ENCODE measurements at regions not wholly inside any gene's neighbourhood (a gene's known extent, or its start where the extent isn't known, plus 50 kb on each side); places are given as distances from the start of the nearest gene placed in this dataset.

DNA sequence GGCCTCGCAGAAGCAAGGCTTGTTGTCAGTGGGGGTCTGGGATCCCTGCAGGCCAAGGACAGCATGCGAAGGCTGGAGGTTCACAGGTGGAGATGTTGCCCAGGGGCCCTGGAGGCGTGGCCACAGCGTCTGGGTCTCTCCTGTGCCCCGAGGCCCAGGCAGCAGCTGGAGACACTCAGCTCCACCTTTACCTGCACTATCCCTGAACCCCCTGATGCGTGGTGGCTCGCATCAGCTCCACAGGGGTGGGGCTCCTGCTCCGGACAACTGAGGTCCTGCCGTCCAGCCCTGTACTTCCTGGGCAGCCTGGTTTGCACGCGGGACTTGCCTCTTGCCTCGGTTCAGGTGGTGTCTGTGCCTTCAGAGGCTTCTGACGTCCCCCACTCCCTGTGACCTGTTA, 54.6 kb upstream of the ZNF32 start:
- intact Hi-C loops (cut with micrococcal nuclease): no loop called here
- Mint-ChIP-seq H3K27me3 (no peaks in the 10 kb centered on the region), H3K9me3 (peaks cover 2% of the 10 kb centered on the region), H3K36me3 (ENCODE audit: low read depth) (no peaks in the 10 kb centered on the region), H3K4me3 (no peak overlapping the region), H3K27ac (no peak overlapping the region), H3K4me1 (no peaks in the 10 kb centered on the region)
- ChIA-PET CTCF (no interaction called here), POLR2A (no interaction called here)
- TF ChIP-seq, protein P1, sequence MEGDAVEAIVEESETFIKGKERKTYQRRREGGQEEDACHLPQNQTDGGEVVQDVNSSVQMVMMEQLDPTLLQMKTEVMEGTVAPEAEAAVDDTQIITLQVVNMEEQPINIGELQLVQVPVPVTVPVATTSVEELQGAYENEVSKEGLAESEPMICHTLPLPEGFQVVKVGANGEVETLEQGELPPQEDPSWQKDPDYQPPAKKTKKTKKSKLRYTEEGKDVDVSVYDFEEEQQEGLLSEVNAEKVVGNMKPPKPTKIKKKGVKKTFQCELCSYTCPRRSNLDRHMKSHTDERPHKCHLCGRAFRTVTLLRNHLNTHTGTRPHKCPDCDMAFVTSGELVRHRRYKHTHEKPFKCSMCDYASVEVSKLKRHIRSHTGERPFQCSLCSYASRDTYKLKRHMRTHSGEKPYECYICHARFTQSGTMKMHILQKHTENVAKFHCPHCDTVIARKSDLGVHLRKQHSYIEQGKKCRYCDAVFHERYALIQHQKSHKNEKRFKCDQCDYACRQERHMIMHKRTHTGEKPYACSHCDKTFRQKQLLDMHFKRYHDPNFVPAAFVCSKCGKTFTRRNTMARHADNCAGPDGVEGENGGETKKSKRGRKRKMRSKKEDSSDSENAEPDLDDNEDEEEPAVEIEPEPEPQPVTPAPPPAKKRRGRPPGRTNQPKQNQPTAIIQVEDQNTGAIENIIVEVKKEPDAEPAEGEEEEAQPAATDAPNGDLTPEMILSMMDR (IDR thresholded peaks at IDR 0.05): no peak
- DNase-seq (no peak), ATAC-seq (ENCODE audit: low read depth) (no peak)

DNA sequence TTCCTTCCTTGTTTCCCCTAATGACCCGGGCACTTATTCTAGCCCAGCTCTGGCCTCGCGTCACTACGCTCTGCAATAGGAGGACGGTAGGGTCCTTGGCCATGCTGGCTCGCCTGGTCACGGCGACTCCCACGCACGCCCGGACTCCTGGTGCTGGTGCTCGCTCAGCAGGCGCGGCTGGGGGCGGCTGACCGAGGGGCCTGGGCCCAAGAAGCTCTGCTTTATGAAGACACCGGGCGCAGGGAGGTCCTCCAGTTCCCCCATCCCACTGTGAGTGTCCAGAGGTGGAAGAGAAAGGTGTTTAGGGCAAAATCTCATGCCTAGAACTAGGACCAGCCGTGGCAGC, 54.2 kb upstream of the ZNF32 start:
- no peak for DNase-seq
- no peaks in the 10 kb centered on the region for H3K4me1 Mint-ChIP-seq
- no peaks in the 10 kb centered on the region for H3K36me3 Mint-ChIP-seq (ENCODE audit: low read depth)
- no peaks in the 10 kb centered on the region for H3K27me3 Mint-ChIP-seq
- H3K4me3 Mint-ChIP-seq: no peak overlapping the region
- H3K9me3 Mint-ChIP-seq: peaks cover 2% of the 10 kb centered on the region
- POLR2A ChIA-PET: no interaction called here
- CTCF ChIA-PET: no interaction called here
- TF ChIP-seq, protein P1 (IDR thresholded peaks at IDR 0.05): no peak
- no peak for ATAC-seq (ENCODE audit: low read depth)
- intact Hi-C loops (cut with micrococcal nuclease): no loop called here
- no peak overlapping the region for H3K27ac Mint-ChIP-seq

DNA sequence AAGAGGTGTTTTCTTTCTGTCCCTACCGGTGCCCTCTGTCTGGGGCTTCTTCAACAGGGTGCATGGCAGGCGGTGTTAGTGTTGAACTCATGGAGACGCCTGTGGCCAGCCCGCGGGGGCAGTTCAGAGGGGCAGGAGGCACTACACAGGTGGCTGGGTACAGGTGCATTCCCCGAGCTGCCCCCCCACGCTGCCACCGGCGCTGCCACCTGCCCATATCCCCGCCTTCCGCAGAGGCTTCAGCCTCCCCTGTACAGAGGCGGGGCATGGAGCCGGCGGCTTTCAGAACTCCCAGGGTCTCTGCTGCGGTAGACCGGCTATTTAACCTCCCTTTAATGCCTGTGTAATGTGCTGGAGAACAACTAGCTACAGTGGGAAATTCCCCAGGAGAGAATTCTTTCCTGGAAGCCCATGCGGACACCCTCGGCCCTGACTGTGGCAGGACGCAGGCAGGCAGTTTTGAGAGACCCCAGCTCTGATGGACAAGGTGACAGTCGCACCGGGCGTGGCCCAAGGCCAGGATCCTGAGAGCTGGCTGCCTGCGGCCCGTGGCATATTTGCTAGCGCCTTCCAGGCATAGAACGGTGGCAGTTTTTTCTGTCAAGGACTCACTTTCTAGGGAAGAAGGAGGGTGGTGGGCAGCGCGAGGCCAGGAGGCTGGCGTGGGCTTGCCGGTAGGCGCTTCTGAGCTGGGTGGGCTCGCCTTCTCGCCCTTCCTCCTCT, 53.7 kb upstream of the ZNF32 start:
- POLR2A ChIA-PET: no interaction called here
- no peak overlapping the region for H3K4me3 Mint-ChIP-seq
- intact Hi-C loops (cut with micrococcal nuclease): no loop called here

DNA sequence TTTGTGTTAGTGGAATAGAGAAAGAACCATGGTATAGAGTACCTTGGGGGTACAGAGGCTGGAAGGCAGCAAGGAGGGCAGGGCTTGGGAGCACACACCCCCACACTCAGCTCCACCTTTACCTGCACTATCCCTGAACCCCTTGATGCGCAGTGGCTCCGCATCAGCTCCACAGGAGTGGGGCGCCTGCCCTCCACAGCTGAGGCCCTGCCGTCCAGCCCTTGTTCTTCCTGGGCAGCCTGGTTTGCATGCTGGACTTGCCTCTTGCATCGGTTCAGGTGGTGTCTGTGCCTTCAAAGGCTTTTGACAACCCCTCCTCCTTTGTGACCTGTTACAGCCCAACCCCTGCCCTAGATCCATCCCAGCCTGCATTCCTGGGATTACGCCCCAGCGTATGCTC, 52.6 kb upstream of the ZNF32 start:
- no peak overlapping the region for H3K27ac Mint-ChIP-seq
- H3K4me3 Mint-ChIP-seq: no peak overlapping the region
- no peaks in the 10 kb centered on the region for H3K36me3 Mint-ChIP-seq (ENCODE audit: low read depth)
- ChIA-PET CTCF (no interaction called here), POLR2A (no interaction called here)
- TF ChIP-seq, protein P1 (IDR thresholded peaks at IDR 0.05): no peak
- H3K27me3 Mint-ChIP-seq: no peaks in the 10 kb centered on the region
- H3K9me3 Mint-ChIP-seq: no peaks in the 10 kb centered on the region
- no peak for DNase-seq
- intact Hi-C loops (cut with micrococcal nuclease): no loop called here
- H3K4me1 Mint-ChIP-seq: no peaks in the 10 kb centered on the region
- no peak for ATAC-seq (ENCODE audit: low read depth)

More for the DNA sequence above, 53.7 kb upstream of the ZNF32 start:
- TF ChIP-seq, protein P1 (IDR thresholded peaks at IDR 0.05): no peak
- Mint-ChIP-seq H3K27ac (no peak overlapping the region), H3K27me3 (no peaks in the 10 kb centered on the region), H3K4me1 (no peaks in the 10 kb centered on the region), H3K9me3 (peaks cover 2% of the 10 kb centered on the region), H3K36me3 (ENCODE audit: low read depth) (no peaks in the 10 kb centered on the region)
- DNase-seq: no peak
- ATAC-seq (ENCODE audit: low read depth): no peak
- CTCF ChIA-PET: no interaction called here

DNA sequence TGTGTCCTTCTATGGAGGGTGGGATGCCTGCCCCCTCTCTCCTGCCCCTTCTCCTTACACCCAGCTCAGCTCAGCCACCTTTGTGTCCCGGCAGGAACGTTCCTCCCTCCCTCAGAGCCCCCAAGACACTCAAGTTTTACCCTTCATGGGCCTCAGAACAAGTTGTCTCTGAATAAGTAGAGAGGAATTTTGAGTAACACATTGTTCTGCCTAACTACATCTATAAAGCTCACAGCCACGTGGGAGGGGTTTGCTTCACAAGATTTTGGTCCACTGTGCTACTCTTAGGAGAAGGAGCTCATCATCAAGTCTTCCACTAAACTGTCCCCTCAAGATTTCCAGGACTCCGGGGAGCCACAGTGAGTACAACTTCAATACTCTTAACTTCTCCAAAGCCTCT, 51.6 kb upstream of the ZNF32 start:
- no peaks in the 10 kb centered on the region for H3K4me1 Mint-ChIP-seq
- ChIA-PET POLR2A (no interaction called here), CTCF (no interaction called here)
- no peaks in the 10 kb centered on the region for H3K36me3 Mint-ChIP-seq (ENCODE audit: low read depth)
- no peak overlapping the region for H3K27ac Mint-ChIP-seq
- H3K4me3 Mint-ChIP-seq: no peak overlapping the region
- DNase-seq (no peak), ATAC-seq (ENCODE audit: low read depth) (no peak)
- intact Hi-C loops (cut with micrococcal nuclease): no loop called here
- H3K27me3 Mint-ChIP-seq: no peaks in the 10 kb centered on the region
- TF ChIP-seq, protein P1 (IDR thresholded peaks at IDR 0.05): no peak
- H3K9me3 Mint-ChIP-seq: no peaks in the 10 kb centered on the region
